Endothelial cell of umbilical vein (primary cell): ENCODE measurements at regions not wholly inside any gene's neighbourhood (a gene's known extent, or its start where the extent isn't known, plus 50 kb on each side); places are given as distances from the start of the nearest gene placed in this dataset.

Source experiments
- BruUV-seq: library from RNA; stranded (reverse); fragments of 400-500 nt; replicated peaks from 2 replicates; lab custom pipeline; 2021; lab: Mats Ljungman, UMichigan
- CTCF ChIA-PET: fragments of 300-600, 350-600 bp; sonication (Branson Sonifier 250); formaldehyde crosslinking; loops from one replicate; lab custom pipeline; 2021; ENCODE audit warnings: antibody characterized with exemption, inconsistent platforms; lab: Charles Lee
- POLR2A ChIA-PET: fragments of 300-600, 350-600 bp; sonication (Branson Sonifier 250); formaldehyde crosslinking; loops from one replicate; lab custom pipeline; 2021; ENCODE audit warnings: antibody characterized with exemption, inconsistent platforms; lab: Charles Lee
- DNase-seq: peaks from one replicate; pipeline ENCODE4 v3.0.0-alpha.2; 2011; ENCODE audit warnings: low read depth, low spot score
- FAIRE-seq: peaks from 2 replicates; lab custom pipeline; 2011; peaks lifted over from hg19 to GRCh38; lab: Jason Lieb, UNC
- H2AFZ ChIP-seq: 2 replicates; pipeline ENCODE4 v1.6.0; 2012; ENCODE audit warnings: low read depth, low read length, control low read depth, inconsistent platforms
- H3K27ac ChIP-seq: 2 replicates; pipeline ENCODE4 v1.5.1; 2011; ENCODE audit warnings: low read depth, mild to moderate bottlenecking, control low read depth, low read length, moderate library complexity; ENCODE audit not compliant: insufficient read depth
- H3K27me3 ChIP-seq, 2 experiments: 2 replicates each; pipeline versions ENCODE4 v1.6.0 to v1.6.1; 2011; ENCODE audit warnings: low read length in 2 of 2, mixed read lengths in 1 of 2; ENCODE audit not compliant: control insufficient read depth in 2 of 2, insufficient read depth in 2 of 2
- H3K36me3 ChIP-seq, 2 experiments: 2 replicates in 1 of 2; 3 replicates in 1 of 2; pipeline ENCODE4 v1.5.1; 2011; ENCODE audit warnings: low read length in 2 of 2, mild to moderate bottlenecking in 1 of 2, moderate library complexity in 1 of 2; ENCODE audit not compliant: control insufficient read depth in 2 of 2, insufficient read depth in 2 of 2; ENCODE audit errors: extremely low read depth in 1 of 2
- H3K4me1 ChIP-seq: 3 replicates; pipeline ENCODE4 v1.5.1; 2011; ENCODE audit warnings: mild to moderate bottlenecking, low read length; ENCODE audit not compliant: control insufficient read depth, insufficient read depth; ENCODE audit errors: extremely low read depth
- H3K4me2 ChIP-seq: 2 replicates; pipeline ENCODE4 v1.6.1; 2011; ENCODE audit warnings: low read length, control low read depth, mixed read lengths; ENCODE audit not compliant: insufficient read depth
- H3K4me3 ChIP-seq, 3 experiments: fragments of 200-600 bp in 1 of 3; sonication (generic), shearing (Covaris generic) in 1 of 3; replicated peaks in 1 of 3; 2 replicates each; pipeline ENCODE4 v1.5.1; 2011 to 2016; ENCODE audit warnings: control low read depth in 3 of 3, low read length in 3 of 3, mild to moderate bottlenecking in 2 of 3, inconsistent platforms in 1 of 3, low read depth in 1 of 3, moderate library complexity in 1 of 3; ENCODE audit not compliant: insufficient read depth in 1 of 3
- H3K79me2 ChIP-seq: 2 replicates; pipeline ENCODE4 v1.6.0; 2012; ENCODE audit warnings: low read length, inconsistent platforms; ENCODE audit not compliant: control insufficient read depth, insufficient read depth
- H3K9ac ChIP-seq: replicated peaks from 2 replicates; pipeline ENCODE3; 2011; ENCODE audit warnings: low read length, control low read depth; ENCODE audit not compliant: insufficient read depth; ENCODE audit errors: extremely low read depth
- H3K9me1 ChIP-seq: replicated peaks from 3 replicates; pipeline ENCODE4 v1.6.0; 2011; ENCODE audit warnings: mild to moderate bottlenecking, low read length; ENCODE audit not compliant: control insufficient read depth, insufficient read depth; ENCODE audit errors: extremely low read depth
- H3K9me3 ChIP-seq: replicated peaks from 2 replicates; pipeline ENCODE4 v1.5.1; 2012; ENCODE audit warnings: low read length, inconsistent platforms; ENCODE audit not compliant: control insufficient read depth, insufficient read depth
- H4K20me1 ChIP-seq: replicated peaks from 2 replicates; pipeline ENCODE3; 2011; ENCODE audit warnings: mild to moderate bottlenecking, low read length; ENCODE audit not compliant: control insufficient read depth, insufficient read depth; ENCODE audit errors: extremely low read depth
- CTCF ChIP-seq, 2 donors: IDR thresholded peaks; 1 replicate in 1 of 2; 2 replicates in 1 of 2; pipeline ENCODE4 v1.5.1; 2011; ENCODE audit warnings: low read length in 2 of 2, mild to moderate bottlenecking in 2 of 2, moderate library complexity in 2 of 2, control low read depth in 1 of 2, inconsistent platforms in 1 of 2, low read depth in 1 of 2; ENCODE audit not compliant: insufficient read depth in 1 of 2; ENCODE audit errors: extremely low read depth in 1 of 2
- EZH2 ChIP-seq: IDR thresholded peaks from 2 replicates; pipeline ENCODE4 v1.6.1; 2012; ENCODE audit warnings: borderline replicate concordance, low read depth, mild to moderate bottlenecking, moderate library complexity, low read length, inconsistent platforms; ENCODE audit not compliant: severe bottlenecking
- FOS ChIP-seq: IDR thresholded peaks from 2 replicates; pipeline ENCODE4 v1.6.1; 2011; ENCODE audit warnings: mild to moderate bottlenecking, low read length, moderate library complexity, borderline replicate concordance; ENCODE audit not compliant: insufficient read depth
- GATA2 ChIP-seq: IDR thresholded peaks from 2 replicates; pipeline ENCODE4 v1.7.0; 2011; ENCODE audit warnings: low read depth, mild to moderate bottlenecking, moderate library complexity, mixed read lengths, low read length; ENCODE audit not compliant: insufficient read length, insufficient read depth
- JUN ChIP-seq: IDR thresholded peaks from 2 replicates; pipeline ENCODE4 v1.6.1; 2011; ENCODE audit warnings: borderline replicate concordance, low read depth; ENCODE audit not compliant: insufficient read length, insufficient read depth
- MAX ChIP-seq: IDR thresholded peaks from 2 replicates; pipeline ENCODE4 v1.6.1; 2011; ENCODE audit not compliant: insufficient read depth, insufficient read length
- MYC ChIP-seq: IDR thresholded peaks from one replicate; pipeline ENCODE4 v1.6.1; 2011; ENCODE audit warnings: mild to moderate bottlenecking, low read depth, low read length
- POLR2A ChIP-seq: IDR thresholded peaks from 2 replicates; pipeline ENCODE4 v1.6.1; 2012; ENCODE audit warnings: low read depth, mild to moderate bottlenecking, control low read depth, low read length
- POLR2AphosphoS5 ChIP-seq: IDR thresholded peaks from 2 replicates; pipeline ENCODE4 v1.6.1; 2012; ENCODE audit warnings: low read depth, mild to moderate bottlenecking, control low read depth, low read length, moderate library complexity; ENCODE audit not compliant: insufficient read depth
- dilution Hi-C: fragments of 300-500 bp; cut with MboI; formaldehyde crosslinking; loops from one replicate; pipeline ENCODE4 v1.15.0; 2019; ENCODE audit warnings: low sequenced_read_pairs; ENCODE audit not compliant: extremely low pct_ligation_motif_present
- intact Hi-C: fragments of 100-400 bp; cut with micrococcal nuclease; formaldehyde crosslinking; loops from one replicate; pipeline ENCODE4 v1.10.0; 2022

GRCh38 chr11:92308366-92308765, 83.7 kb downstream of the FAT3 start:
- no peaks in the 10 kb centered on the region for H4K20me1 ChIP-seq
- CTCF ChIA-PET: no interaction called here
- no peak overlapping the region for H3K4me3 ChIP-seq
- POLR2A ChIA-PET: no interaction called here
- H3K36me3 ChIP-seq: no peaks in the 10 kb centered on the region
- dilution Hi-C loops (no loop called here), intact Hi-C loops (no loop called here)
- H3K9ac ChIP-seq: no peak overlapping the region
- FAIRE-seq: no peak
- BruUV-seq: no TSS peak
- no peak overlapping the region for H3K4me2 ChIP-seq
- H3K27me3 ChIP-seq: no peaks in the 10 kb centered on the region
- no peaks in the 10 kb centered on the region for H3K9me1 ChIP-seq
- H3K9me3 ChIP-seq: no peaks in the 10 kb centered on the region
- DNase-seq: no peak
- TF ChIP-seq FOS (no peak), MAX (no peak), CTCF (IDR thresholded peaks at IDR 0.05; ENCODE audit: extremely low read depth in 1 of 2, insufficient read depth in 1 of 2, low read depth in 1 of 2, low read length in 2 of 2) (no peak), MYC (no peak), GATA2 (no peak), POLR2A (no peak), EZH2 (no peak), POLR2AphosphoS5 (no peak), JUN (no peak)
- no peak overlapping the region for H2AFZ ChIP-seq
- no peaks in the 10 kb centered on the region for H3K79me2 ChIP-seq
- no peak overlapping the region for H3K27ac ChIP-seq
- no peaks in the 10 kb centered on the region for H3K4me1 ChIP-seq
